Activated B cell treated with CpG ODN at 0.5 μM for 24 hours (primary cell): ENCODE measurements at regions not wholly inside any gene's neighbourhood (a gene's known extent, or its start where the extent isn't known, plus 50 kb on each side); places are given as distances from the start of the nearest gene placed in this dataset.

Experiments
- ATAC-seq: fragments of 200-7000 bp; cut with Tn5 transposase; one replicate; pipeline ENCODE4 v1.10.0; 2021; ENCODE audit warnings: low read depth, mild to moderate bottlenecking, moderate library complexity
- CTCF ChIA-PET: fragments of 350-600 bp; sonication (Branson Sonifier 250); formaldehyde crosslinking; loops from one replicate; lab custom pipeline; 2021; ENCODE audit warnings: antibody characterized with exemption; lab: Charles Lee
- POLR2A ChIA-PET: fragments of 350-600 bp; sonication (Branson Sonifier 250); formaldehyde crosslinking; loops from one replicate; lab custom pipeline; 2021; ENCODE audit warnings: antibody characterized with exemption; lab: Charles Lee
- DNase-seq: peaks from one replicate; pipeline ENCODE4 v3.0.0; 2022
- H3K27ac Mint-ChIP-seq: one replicate; pipeline ENCODE4 v1.8.0; 2020; ENCODE audit warnings: mixed read lengths
- H3K27me3 Mint-ChIP-seq: one replicate; pipeline ENCODE4 v1.8.0; 2021; ENCODE audit warnings: mixed read lengths
- H3K36me3 Mint-ChIP-seq: one replicate; pipeline ENCODE4 v1.8.0; 2021; ENCODE audit warnings: low read depth, mixed read lengths
- H3K4me1 Mint-ChIP-seq: one replicate; pipeline ENCODE4 v1.8.0; 2021; ENCODE audit warnings: mixed read lengths
- H3K4me3 Mint-ChIP-seq: one replicate; pipeline ENCODE4 v1.8.0; 2020; ENCODE audit warnings: mild to moderate bottlenecking, mixed read lengths
- H3K9me3 Mint-ChIP-seq: one replicate; pipeline ENCODE4 v1.8.0; 2020; ENCODE audit warnings: mixed read lengths
- CTCF ChIP-seq: fragments of 200-600 bp; IDR thresholded peaks from one replicate; pipeline ENCODE4 v1.8.0; 2022; ENCODE audit warnings: antibody characterized with exemption, mild to moderate bottlenecking
- intact Hi-C: fragments of 100-400 bp; cut with micrococcal nuclease; formaldehyde crosslinking; loops from one replicate; pipeline ENCODE4 v1.15.1; 2024

- no peaks in the 10 kb centered on the region for H3K27me3 Mint-ChIP-seq
These were observed 1735.3 kb downstream of the TP53TG3F start for GRCh38 chr16:35194681-35195080.

GRCh38 chr16:35195173-35195863, 1735.9 kb downstream of the TP53TG3F start:
- no peaks in the 10 kb centered on the region for H3K27me3 Mint-ChIP-seq
- DNase-seq: no peak
- H3K4me3 Mint-ChIP-seq: no peak overlapping the region
- no peak for TF ChIP-seq CTCF
- H3K4me1 Mint-ChIP-seq: no peaks in the 10 kb centered on the region
- intact Hi-C loops: no loop called here
- peaks cover 8% of the 10 kb centered on the region for H3K9me3 Mint-ChIP-seq
- CTCF ChIA-PET: no interaction called here
- no peaks in the 10 kb centered on the region for H3K36me3 Mint-ChIP-seq
- POLR2A ChIA-PET: no interaction called here
- ATAC-seq: no peak
- H3K27ac Mint-ChIP-seq: no peak overlapping the region

More at GRCh38 chr16:35194681-35195080, 1735.3 kb downstream of the TP53TG3F start:
- H3K9me3 Mint-ChIP-seq: peaks cover 8% of the 10 kb centered on the region
- no peak overlapping the region for H3K27ac Mint-ChIP-seq
- H3K36me3 Mint-ChIP-seq: no peaks in the 10 kb centered on the region
- ATAC-seq (no peak), DNase-seq (no peak)
- POLR2A ChIA-PET: no interaction called here
- no peak overlapping the region for H3K4me3 Mint-ChIP-seq
- intact Hi-C loops: no loop called here
- H3K4me1 Mint-ChIP-seq: no peaks in the 10 kb centered on the region
- CTCF ChIA-PET: no interaction called here
- no peak for TF ChIP-seq CTCF

- POLR2A ChIA-PET: no interaction called here
- H3K36me3 Mint-ChIP-seq: no peaks in the 10 kb centered on the region
- no peaks in the 10 kb centered on the region for H3K27me3 Mint-ChIP-seq
- H3K4me3 Mint-ChIP-seq: no peak overlapping the region
- H3K4me1 Mint-ChIP-seq: no peaks in the 10 kb centered on the region
- H3K9me3 Mint-ChIP-seq: peaks cover 8% of the 10 kb centered on the region
- CTCF ChIA-PET: no interaction called here
- no peak for ATAC-seq
- no peak overlapping the region for H3K27ac Mint-ChIP-seq
- DNase-seq: no peak
- intact Hi-C loops: no loop called here
- no peak for TF ChIP-seq CTCF
These were observed 1736.4 kb downstream of the TP53TG3F start for GRCh38 chr16:35195864-35196216.

- Mint-ChIP-seq H3K36me3 (no peaks in the 10 kb centered on the region), H3K27me3 (no peaks in the 10 kb centered on the region), H3K27ac (no peak overlapping the region), H3K4me3 (no peak overlapping the region), H3K9me3 (peaks cover 8% of the 10 kb centered on the region), H3K4me1 (no peaks in the 10 kb centered on the region)
- DNase-seq (no peak), ATAC-seq (no peak)
- intact Hi-C loops: no loop called here
- CTCF ChIA-PET: no interaction called here
- TF ChIP-seq CTCF: no peak
- POLR2A ChIA-PET: no interaction called here
These were observed 1736.9 kb downstream of the TP53TG3F start for GRCh38 chr16:35196313-35196712.

GRCh38 chr16:35197656-35198055, 1738.2 kb downstream of the TP53TG3F start:
- intact Hi-C loops: no loop called here
- no peaks in the 10 kb centered on the region for H3K27me3 Mint-ChIP-seq
- H3K4me3 Mint-ChIP-seq: no peak overlapping the region
- H3K4me1 Mint-ChIP-seq: no peaks in the 10 kb centered on the region
- DNase-seq: no peak
- H3K36me3 Mint-ChIP-seq: no peaks in the 10 kb centered on the region
- H3K27ac Mint-ChIP-seq: no peak overlapping the region
- TF ChIP-seq CTCF: no peak
- H3K9me3 Mint-ChIP-seq: peaks cover 8% of the 10 kb centered on the region
- CTCF ChIA-PET: no interaction called here
- ATAC-seq: no peak
- POLR2A ChIA-PET: no interaction called here
